HG03196 (cell line): ENCODE measurements at regions not wholly inside any gene's neighbourhood (a gene's known extent, or its start where the extent isn't known, plus 50 kb on each side); places are given as distances from the start of the nearest gene placed in this dataset.

Source experiments
- ATAC-seq: cut with Tn5 transposase; IDR thresholded peaks from one replicate; pipeline ENCODE4 v1.9.1; 2021; ENCODE audit not compliant: unreplicated experiment

DNA sequence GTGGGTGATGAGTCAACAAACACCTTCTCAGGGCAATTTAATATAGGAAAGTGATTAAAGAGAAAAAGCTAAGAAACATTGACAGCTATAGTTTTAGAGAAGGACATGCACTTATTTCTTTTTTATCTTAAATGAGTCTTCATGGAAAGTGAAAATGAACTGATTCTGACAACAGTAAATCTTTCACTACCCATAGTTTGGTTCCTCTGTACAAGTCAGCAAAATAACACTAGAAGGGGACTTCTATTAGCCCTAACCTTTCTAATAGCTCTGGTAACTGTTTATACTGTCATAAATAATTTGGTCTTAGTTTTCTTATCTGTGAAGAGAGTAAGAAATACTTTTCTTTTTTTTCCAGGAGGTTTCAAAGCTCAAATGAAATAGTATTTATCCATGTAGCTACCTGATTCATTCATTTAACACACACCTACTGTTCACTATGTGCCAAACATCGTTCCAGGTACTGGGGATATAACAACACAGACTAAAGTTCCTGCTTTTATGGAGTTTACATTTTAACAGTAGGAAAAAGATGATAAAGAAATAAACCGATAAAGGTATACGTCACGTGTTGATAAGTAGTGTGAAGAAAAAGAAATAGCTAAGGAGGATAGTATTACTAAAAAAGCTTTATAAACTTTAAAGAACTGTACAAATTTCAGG is 148.2 kb downstream of the PCSK1 start:
- no peak for ATAC-seq

DNA sequence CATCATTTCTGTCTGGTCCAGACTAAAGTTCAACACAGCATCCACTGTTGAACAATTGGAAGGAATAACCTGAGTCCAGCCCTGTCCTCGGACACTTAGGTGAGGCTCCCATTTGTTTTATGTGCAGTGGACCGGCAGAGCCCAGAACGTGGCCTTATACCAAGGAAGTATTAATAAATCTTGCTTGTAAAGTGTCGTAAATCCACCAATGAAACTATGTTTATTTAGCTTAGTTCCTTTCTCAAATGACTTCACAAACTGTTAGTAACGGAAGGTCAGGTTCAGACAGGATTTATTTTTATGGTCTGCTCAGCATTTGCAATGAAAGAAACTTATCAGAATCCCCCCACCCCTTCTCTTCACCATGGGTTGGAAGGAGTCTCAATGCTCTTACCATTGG is 149.5 kb downstream of the PCSK1 start:
- no peak for ATAC-seq

DNA sequence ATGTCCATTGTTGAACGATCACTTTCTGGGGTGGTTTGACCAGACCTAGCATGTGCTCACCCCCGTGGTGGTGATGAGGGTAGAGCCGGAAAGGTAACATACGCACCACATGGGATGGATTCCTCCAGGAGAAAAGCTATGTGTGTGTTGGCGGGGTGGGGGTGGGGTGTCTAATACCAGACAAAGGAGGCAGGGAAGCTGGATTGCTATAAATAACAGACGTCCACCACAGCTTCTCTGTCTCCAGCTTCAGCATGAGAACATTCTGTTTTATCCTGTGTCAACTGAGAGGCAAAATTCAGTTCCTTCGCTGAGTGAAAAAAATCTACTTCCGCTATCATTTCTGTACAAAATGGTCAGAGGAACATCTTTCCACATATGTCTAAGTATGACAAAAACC is 151.0 kb downstream of the PCSK1 start:
- ATAC-seq = no peak

DNA sequence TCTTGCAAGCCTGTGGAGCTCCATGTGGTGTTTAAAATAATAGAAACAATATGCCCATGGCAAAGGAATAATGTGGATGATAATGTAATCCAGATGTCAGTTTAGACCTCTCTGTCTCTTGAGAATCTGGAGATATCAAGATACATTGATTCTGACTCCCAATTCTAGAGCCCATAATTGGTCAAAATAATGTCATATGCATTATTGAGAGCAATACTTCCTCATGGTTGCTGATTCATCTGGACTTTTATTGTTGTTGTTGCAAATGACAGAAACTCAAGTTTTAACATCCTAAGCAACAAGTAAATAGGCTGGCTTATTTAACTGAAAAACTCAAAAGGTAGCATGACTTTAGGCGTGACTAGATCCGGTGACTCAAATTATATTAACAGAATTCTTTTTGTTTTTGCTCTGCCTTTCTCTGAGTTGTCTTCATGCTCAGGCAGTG is 152.1 kb downstream of the PCSK1 start:
- no peak for ATAC-seq

DNA sequence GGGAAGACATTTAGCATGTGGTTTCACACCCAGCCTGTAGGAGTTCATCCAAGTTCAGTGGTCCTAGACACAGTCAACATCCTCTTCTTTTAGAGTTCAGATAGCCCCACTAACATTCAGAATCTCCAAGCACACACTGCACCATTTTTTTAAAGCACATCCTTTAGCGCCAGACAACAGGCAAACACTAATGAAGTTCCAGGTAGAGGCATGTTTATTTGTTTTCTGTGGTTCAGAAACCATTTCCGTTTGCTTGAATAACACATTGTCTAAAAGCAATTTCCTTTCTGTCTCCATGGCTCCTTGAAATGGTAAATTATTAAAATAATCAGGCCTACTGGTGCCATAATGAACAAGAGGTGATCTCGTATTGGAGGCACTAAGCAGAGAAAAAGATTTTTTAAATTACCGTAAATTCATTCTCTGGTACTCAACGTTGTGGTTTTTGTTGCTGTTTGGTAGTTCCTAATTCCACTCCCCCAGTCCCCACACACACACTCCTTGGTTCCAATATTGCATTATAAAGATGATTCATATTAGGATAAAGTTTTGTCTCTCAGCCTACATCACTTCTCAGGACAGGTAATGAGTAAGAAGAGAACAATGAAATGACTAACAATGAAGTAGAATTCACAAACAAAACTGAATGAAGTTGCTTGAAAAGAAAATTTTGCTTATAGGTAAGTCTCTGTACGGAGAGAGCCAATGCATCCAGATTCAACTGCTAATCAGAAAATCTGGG is 153.1 kb downstream of the PCSK1 start:
- ATAC-seq = peak; percentile 61

DNA sequence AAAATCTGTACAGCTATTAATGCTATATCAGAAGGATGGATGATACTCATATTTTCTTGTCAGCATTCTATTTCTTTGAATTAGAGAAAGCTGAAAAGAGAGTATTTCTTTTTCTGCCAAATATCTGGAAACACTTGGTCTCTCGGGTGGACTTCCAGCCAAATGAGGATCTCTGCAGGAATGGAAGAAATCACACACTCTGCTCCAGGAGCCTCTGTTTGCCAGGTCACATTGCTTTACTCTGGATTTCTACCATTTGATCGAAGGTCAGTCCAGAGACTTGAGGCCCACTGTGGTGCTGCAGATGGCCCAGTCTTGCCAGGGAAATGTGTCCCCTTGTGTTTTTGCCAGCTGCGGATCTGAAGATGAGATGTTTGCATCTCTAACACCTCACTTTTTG is 154.1 kb downstream of the PCSK1 start:
- no peak for ATAC-seq

DNA sequence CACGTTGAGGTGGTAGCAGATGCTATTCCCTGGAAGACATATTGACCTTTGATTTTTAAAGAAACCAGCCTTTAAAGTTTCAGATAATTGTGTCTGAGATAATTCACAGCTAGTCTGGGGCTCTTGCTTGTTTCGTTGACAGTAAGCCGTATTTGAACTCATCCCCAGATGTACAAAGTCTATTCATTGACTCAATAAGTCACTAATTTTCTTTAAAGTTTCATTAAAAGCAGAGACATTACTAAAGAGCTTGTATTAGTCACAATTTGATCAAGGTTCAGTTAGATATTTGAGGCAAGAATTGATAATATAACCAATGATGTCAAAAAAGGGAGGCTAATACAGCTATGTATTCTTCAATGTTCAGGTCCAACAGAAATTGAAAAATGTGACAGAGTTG is 158.0 kb downstream of the PCSK1 start:
- no peak for ATAC-seq

DNA sequence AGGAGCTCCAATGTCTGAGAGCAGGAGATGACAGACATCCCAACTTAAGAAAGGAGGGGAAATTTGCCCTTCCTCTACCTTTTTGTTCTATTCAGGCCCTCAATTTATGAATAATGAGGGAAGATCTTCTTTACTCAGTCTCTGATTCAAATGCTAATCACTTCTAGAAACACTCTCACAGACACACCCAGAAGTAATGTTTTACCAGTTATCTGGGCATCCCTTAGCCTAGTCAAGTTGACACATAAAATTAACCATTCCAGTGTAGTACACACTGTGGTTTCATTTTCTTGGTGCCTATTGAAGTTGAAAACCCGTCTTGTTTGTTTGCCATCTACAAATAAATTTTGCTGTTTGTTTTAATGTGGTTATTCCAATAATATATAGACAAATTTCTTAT is 167.6 kb downstream of the PCSK1 start:
- no peak for ATAC-seq

DNA sequence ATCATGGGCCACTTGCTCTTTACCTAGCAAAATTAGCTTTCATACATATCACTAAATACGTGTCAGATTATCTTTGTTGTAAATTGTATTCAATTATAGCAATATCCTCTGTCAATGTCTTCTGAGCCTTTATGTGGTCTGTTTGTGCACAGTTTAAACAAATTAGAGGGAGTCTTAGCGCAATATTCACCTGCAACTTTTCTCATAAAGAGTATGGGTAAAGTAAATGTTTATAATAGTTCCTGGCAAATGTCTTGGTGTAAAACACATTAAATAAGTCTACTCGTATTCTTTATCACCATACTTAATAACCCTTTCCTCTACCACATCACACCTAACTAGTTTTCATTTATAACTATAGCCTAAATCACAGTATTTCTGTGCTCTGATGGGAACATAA is 169.0 kb downstream of the PCSK1 start:
- no peak for ATAC-seq

DNA sequence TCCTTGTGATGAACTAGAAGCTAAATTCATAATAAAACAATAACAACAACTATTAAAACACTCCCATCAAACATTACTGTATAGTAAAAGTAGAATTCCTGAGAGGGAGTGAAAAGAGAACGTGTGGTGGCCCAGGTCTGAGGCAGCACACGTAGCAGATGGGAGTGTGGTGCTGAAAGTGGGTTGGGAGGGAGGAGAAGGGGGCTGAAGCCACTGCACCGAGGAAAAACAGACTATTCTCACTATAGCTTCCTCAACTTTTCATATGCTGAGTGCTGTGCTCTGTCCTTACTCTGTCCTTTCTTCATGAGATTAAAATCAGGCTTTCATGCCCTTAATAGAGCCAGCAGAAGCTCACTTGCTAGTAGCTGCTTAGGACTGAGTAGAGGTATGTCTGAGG is 170.9 kb downstream of the PCSK1 start:
- ATAC-seq = no peak

DNA sequence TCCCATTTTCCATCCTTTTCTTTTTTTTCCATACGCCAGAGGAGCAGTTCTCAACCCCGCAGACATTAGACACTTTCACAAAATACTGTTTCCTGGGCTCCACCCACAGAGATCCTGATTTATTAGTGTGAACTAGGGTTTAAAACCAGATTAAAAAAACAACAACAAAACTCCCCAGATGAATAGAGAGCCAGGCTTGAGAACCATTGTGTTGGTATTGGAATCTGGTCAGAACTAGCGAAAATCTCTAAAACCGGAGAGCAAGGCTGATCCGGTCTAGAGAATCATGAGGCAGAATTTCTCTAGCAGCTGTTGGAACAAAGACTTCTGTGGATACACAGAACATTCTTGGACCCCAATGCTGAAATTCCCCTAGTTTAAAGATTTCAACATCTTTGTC is 173.0 kb downstream of the PCSK1 start:
- ATAC-seq = no peak

DNA sequence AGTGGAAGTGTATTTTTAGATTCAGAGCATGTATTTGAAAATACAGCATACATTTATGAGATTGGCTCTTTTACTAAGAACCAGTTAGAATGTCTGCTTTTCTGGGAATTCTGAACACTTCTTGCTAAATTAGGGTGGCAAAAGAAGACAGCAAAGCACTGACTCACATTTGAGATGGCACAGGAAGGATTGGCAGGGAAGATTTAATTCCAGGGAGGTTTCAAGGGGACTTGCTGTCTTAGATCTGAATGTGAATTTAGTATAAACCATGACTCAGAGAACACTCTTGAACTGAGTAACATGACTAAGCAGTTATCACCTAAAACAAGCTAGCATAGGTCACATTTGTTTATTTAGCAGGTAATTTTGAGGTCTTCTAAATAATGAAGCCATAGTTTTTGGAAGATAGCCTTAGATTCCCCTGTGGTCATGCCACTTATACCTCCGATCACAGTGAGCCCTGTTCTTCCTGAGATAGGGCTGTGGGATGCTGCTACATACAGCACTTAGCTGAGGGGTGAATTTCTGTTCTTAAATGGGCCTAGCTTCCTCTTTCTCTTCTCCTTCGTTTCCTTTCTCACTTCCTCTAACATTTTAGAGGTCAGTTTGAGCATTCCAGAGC is 173.8 kb downstream of the PCSK1 start:
- ATAC-seq = no peak

DNA sequence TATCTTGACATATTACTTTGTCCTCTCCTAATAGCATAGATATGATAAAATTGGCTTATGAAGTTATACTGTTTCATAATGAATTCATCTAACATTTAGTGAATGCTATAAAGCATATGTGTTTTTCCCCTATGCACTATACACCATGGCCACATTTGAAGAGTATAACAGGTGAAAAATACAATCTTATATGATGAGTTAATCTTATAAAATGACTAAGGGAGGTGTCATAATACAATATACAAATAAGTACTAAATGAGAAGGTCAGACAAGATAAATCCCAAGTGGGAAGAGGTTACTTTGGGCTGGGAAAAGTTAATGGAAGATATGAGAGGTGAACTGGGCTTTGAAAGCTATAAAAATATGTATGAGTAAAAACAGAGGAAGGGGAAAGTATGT is 174.4 kb downstream of the PCSK1 start:
- no peak for ATAC-seq

DNA sequence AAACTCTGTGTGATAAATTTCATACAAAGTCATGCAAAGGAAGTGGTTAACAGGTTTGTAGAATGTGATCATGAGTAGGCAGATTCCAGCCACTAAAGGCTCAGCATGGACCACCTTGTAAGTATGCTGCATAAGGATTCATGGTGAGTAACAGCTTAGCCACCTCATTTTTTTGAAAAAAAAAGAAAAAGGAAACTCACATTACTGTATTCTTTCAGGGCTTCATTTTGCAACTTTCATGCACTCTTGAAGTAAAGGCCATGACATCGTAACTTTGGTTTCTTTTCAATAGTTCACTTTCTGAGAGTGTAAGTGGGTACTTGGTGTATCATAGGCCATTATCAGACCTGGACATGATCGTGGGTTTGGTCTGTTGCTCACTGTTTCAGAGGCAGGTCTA is 175.1 kb downstream of the PCSK1 start:
- no peak for ATAC-seq

DNA sequence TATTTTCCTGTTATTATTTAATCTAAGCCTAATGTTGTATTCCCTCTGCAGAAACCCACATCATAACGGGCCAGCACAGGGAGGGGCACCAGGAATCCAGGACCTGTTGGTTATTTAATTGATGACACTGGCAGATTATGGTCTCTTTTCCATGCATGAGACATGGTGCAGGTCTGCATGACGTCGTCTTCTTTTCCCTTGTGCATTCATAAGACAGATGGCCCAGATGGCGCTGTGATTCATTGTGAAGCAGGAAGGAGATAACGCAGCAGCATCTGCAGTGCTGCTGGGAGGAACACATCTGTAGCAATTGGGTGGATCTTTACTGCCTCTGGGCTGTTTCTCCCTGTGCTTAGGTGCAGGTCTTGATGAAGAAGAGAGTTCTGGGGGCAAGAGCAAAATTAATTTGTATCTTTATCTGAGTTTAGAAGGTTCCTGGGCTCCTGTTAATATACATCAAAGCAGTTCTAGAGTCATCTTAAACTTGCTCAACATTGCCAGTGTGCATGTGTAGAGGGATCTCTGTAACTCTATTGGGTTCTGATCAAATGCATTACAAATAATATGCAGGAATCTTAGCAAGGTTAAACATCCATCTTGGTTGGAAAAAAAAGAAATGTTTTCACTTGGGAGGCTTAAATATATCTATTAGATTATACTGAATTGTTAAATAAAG is 176.1 kb downstream of the PCSK1 start:
- no peak for ATAC-seq

DNA sequence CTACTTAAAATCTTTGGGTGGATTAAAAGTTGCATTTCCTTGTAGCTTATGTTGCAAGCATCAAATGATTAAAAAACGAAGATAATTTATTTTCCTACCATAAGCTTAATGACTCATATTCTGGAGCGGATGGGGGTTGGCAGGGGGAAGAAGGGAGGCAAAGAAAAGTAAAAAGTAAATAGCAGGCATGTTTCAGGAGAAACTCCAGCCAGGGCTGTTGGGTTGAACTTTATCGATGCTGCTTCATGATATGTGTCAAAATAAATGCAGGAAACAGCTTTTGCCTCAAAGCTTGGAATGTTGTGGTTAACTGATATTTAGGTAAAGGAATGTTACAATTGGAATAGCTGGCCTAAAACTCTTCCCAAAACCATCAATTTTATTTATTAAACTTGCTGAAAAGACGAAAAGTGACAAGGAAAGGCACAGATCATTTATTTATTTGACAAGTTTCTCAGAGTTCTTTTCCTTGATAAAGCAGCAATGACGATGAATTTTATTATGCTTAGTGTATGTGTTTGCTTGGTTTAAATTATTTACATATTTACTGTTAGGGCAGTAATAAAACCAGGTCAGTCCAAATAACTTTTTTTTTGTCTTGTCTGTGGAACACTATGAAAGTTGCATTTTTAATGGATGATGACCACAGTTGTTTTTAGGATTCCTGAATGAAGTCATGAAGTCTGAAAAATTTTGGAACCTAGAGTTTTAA is 177.9 kb downstream of the PCSK1 start:
- ATAC-seq = no peak

DNA sequence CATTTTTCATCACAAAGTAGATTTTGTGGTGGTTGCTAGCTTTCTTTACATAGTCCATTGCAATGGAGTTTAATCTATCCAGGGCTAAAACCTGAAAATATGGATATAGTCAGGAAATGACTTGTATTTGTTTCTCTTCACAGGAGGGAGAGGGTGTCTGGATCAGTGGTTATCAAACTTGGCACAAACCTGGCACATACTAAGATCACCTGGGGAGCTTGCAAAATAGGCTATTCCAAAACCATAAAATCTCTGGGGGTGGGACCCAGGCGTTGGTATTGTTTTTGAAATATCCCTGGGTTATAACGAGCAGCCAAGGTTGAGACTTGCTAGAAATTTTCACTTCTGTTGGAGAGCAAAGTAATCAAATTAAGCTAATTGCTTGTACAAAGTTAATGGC is 179.9 kb downstream of the PCSK1 start:
- no peak for ATAC-seq

DNA sequence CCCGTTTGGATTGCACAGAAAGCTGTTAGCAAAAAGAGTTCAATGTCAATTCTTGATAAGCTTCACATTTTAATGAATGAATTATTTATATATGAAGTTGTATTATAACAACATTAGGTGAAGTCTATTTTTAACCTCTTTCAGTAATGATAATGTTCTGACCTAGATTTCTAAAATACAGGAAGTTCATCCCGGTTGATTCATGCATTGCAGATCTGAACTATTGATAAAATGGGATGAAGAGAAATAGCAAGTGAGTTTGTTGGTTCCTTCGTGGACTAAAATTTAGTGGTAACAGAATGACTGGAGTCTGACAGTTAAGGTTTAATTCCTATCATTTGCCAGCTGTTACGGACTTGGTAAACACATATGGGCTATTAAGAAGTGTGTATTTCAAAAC is 180.5 kb downstream of the PCSK1 start:
- no peak for ATAC-seq

DNA sequence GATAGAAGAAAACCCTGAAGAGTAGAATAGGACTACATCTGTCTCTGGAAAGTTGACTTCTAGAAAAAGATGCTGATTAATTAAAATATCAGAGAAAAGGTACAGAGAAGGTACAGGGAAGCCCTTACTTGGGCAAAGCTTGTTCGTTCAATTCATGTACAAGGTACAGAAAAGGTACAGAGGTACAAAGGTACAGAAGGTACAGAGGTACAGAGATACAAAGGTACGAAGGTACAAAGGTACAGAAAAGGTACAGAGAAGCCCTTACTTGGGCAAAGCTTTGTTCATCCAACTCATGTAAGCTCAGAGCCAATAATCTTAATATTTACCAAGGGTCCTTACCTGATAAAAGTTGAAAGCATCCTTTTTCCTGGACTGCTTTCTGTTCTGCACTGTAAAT is 182.3 kb downstream of the PCSK1 start:
- ATAC-seq = no peak

DNA sequence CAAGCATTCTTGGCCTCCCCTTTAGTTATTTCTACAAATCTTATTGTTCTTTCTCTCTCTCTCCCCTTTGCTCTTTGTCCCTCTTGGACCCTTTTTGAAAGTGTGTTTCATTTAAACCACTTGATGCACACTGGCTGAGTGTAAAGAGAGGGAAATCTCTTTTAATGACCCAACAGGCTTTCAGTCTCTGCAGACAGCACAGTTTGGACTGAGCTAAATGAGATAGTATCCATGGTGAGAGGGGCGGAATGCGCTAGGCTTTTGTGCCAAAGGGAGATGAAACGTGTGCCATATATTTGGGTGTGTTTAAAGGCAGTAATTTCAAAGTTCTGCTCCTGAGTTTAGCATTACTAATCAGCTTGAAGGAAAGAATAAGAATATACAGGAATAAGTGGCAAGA is 184.9 kb downstream of the PCSK1 start:
- ATAC-seq = no peak

DNA sequence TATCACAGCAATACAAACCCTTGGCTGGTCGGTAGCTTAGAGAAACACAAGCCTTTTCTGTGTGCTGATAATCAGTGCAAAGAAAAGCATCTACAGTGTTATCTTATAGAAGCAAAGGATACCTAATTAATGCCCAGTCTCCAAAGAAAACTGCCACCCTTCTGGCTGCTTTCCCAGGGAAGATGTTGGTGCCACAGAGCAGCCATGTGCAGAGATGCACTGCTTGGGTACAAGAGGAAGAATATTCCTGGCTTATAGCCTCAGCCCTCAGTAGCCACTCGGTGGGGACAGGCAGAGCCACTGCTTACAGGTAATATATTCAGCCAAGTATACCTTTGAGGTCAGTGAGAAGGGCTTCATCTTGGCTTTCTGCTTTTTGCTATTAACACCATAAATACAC is 185.3 kb downstream of the PCSK1 start:
- no peak for ATAC-seq
